ENCODE measurements at regions not wholly inside any gene's neighbourhood (a gene's known extent, or its start where the extent isn't known, plus 50 kb on each side); places are given as distances from the start of the nearest gene placed in this dataset.
"Not testable (repeated sequence)": the region's sequence is repeated elsewhere in the genome, so short reads cannot be mapped to it uniquely, and the experiment has no call there.

GRCh38 chr21:39082656-39083376 is 100.4 kb downstream of the PSMG1 start:
- no peak for DNase-seq (ENCODE audit: low spot score)

DNA sequence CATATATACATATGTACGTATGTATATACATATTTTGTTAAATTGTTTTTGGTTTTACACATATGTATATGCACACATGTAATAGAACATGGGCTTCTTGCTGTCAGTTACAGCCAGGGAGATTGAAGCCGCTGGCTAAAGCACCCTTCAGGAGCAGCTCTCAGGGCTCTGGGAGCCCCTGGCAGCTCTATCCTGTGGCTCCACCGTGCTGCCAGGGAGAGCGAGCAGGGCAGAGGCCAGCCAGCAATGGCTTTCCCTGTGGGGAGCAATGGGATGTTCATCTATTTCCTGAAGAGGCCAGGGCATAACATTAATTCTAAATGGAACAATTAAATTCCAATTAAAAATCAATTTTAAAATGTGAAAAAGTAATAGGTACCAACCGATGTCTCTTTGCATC is 102.9 kb downstream of the PSMG1 start:
- DNase-seq (ENCODE audit: low spot score) = no peak

DNA sequence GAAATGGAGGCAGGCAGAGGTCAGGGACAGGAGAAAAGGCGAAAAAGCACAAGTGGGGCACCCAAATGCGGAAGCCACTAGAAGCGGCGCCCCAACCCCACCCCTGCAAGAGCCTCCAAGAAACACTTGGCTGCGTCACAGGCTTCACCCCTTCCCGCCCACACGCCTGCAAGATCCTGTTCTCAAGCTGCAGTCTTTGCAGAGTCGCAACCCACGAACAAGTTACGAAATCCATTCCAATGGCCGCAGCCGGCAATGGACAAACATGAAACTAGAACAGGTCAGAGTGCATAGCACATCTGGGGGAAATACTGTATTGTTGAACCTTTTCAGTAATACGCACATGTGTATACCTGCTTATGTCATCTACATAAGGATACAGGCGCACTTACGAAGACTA is 103.6 kb downstream of the PSMG1 start:
- no peak for DNase-seq (ENCODE audit: low spot score)

DNA sequence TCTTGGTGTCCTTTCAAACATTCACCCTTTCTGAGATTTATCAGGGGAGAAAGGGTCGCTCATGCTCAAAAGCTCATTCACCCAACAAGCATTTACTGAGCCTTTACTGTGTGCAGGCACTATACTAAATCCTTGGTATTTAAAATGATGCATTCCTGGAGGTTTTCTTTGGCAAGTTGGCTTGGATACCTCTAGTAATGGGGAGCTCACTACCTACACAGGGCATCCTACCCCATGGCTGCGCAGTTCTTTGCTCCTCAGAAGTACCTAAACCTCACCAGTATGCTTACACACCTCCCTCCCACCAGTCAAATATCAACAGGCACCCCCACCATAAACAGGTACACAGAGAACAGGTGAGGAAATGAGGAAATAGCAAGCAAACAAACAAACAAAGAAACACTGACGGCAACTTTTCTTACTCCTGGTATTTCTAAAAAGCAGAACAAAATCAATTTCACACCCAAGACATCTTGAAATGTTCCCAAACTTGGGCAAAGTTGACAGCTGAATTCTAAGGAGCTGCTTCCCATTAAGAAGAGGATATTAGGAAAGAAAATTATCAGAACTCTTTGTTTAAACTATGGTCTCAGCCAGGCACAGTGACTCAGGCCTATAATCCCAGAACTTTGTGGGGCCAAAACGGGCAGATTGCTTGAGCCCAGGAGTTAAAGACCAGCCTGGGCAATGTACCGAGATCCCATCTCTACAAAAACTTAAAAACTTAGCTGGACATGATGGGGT is 104.8 kb downstream of the PSMG1 start:
- no peak for DNase-seq (ENCODE audit: low spot score)

DNA sequence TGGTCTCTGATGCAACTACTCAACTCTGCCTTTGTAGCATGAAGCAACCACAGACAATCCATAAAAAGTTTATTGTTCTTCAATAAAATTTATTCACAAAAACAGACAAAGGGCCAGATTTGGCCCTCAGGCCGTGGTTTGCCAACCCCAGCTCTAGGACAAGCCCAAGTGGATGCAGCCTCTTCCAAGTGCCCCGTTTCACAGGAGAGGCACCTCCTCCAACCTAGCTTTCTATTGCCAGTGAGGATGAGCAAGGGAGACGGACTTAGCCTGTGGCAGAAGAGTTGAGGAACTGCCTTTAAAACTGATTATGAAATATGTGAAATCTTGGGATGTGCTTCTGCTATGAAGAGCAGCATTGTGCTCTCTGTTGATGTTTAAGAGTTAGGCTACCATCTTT is 105.4 kb downstream of the PSMG1 start:
- no peak for DNase-seq (ENCODE audit: low spot score)

DNA sequence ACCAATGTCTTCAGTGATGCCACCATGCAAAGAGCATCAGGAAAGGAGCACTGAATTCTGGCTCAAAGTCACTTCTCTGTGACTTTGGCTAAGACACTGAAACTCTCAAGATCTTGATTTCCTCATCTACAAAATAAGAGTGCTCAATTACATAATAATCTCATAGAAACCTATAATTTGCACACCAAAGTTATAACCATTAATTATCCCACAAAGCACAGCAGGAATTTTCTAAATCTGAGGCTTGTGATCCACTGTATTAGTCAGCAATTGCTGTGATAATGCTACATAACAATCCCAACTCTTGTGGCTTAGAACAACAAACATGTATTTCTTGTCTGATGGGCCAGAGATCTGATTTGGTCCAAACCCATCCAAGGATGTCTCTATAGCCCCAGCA is 108.7 kb downstream of the PSMG1 start:
- DNase-seq (ENCODE audit: low spot score) = no peak

- no peak for DNase-seq (ENCODE audit: low spot score)
These were observed 109.5 kb downstream of the PSMG1 start for GRCh38 chr21:39073717-39074116.

DNA sequence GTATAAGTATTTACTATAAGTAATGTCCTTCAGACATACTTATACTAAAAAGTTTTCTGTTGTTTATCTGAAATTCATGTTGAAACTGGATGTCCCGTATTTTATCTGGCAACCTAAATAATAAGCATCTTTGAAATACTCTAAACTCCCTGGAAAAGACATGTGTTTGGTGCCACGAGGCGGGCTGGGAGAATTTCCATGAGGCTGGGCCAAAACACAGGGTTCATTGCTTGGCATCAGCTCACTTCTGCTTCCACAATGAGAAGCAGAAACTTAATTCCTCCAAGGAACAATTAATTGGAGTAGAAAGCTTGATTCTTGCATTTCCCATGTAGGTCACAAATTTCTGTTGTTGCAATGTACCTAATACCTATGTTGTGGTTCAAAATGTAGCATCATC is 110.2 kb downstream of the PSMG1 start:
- DNase-seq (ENCODE audit: low spot score) = no peak

- DNase-seq (ENCODE audit: low spot score) = no peak
These were observed 110.8 kb downstream of the PSMG1 start for GRCh38 chr21:39072468-39072867.

GRCh38 chr21:39071623-39072214 is 111.5 kb downstream of the PSMG1 start:
- no peak for DNase-seq (ENCODE audit: low spot score)

- DNase-seq (ENCODE audit: low spot score) = not testable (repeated sequence)
These were observed 113.4 kb downstream of the PSMG1 start for GRCh38 chr21:39069856-39070255.

- DNase-seq (ENCODE audit: low spot score) = no peak
These were observed 116.1 kb downstream of the PSMG1 start for GRCh38 chr21:39066829-39067780.

DNA sequence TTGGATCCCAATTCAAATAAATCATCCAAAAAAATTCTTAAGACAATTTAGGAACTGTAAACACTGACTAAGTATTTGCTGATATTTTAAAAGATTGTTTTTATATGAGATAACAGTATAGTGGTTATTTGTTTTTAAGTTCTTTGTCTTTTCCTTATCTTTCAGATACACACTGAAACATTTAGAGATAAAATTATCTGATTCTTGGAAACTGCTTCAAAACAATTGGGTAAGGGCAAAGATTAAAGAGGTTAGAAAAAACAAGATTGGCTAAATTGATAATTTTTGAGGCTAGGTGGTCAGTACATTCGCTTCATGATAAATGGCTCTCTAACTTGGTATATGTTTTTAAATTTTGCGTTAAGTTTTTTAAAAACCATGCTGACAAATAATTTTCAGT is 117.3 kb downstream of the PSMG1 start:
- DNase-seq (ENCODE audit: low spot score) = no peak

GRCh38 chr21:39064325-39065012 is 118.8 kb downstream of the PSMG1 start:
- DNase-seq (ENCODE audit: low spot score) = no peak

DNA sequence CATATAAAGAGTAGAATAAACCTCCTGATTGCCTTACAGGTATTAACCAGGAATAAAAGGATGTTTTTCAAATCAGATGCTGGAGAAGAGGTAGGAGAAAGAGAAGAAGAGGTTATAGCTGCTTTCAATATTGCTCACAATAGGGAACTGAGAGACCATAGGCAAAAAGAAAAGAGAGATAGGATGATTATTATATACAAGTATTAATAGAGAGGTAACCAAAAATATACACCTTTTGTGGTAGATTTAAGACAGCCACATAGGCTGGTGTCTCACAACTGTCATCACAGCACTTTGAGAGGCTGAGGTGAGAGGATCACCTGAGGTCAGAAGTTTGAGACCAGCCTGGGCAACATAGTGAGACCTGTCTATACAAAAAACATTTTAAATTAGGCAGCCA is 119.7 kb downstream of the PSMG1 start:
- DNase-seq (ENCODE audit: low spot score) = no peak

- DNase-seq (ENCODE audit: low spot score) = no peak
These were observed 121.1 kb downstream of the PSMG1 start for GRCh38 chr21:39062196-39062595.

DNA sequence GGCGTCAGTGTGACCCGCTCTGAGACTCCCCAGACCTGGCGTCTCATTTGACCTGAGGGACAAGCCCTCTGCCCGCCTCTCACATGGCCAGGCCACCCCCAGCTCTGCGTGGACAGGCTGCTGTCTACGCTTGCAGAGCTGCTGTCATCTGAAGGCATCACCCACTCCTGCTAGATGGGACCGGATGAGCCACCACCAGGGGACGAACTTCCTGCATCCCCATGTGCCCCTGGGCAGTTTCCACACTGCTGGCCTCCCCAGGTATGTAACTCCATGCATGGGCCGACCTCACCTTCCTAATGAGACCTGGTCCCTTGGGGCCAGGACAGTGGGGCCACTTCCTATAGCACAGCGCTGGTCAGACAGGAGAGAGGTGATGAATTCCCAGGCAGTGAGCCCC is 121.5 kb downstream of the PSMG1 start:
- DNase-seq (ENCODE audit: low spot score) = no peak

- DNase-seq (ENCODE audit: low spot score) = no peak
These were observed 122.7 kb downstream of the PSMG1 start for GRCh38 chr21:39060485-39061083.

DNA sequence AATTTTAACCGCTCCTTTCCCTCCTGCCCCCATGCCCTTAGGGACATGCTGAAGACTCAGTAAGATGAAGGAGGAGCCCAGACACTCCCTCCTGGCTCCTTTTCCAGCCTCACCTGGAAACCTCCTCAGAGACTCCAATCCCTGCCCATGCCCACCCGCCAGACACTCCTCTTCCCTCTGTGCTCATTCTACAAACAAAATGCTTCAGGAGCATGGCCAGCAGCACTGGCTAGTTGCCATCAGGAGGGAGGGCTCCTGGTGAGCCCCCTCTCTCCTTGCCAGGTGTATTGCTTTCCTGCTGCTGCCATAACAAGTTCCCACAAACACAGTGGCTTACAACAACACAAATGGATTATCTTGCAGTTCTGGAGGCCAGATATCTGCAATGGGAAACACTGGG is 126.1 kb downstream of the PSMG1 start:
- no peak for DNase-seq (ENCODE audit: low spot score)

DNA sequence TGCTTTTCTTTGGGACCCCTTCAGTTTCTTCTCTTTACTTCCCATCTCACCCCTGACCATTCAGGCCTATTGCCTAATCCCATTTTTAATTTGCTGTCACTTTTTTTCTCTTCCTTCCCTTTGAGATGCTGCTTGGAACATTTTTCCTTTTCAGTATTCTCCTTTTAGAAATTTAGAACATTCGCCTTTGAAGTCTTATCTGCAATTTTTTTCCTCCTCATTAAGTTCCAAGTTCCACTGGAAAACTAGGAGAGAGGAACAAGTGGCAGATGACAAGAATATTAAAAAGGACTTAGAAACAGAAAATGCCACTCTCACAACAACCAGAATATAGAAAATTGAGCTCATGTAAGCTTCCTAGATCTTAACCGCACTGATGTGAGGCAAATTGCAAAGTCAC is 126.6 kb downstream of the PSMG1 start:
- no peak for DNase-seq (ENCODE audit: low spot score)

DNA sequence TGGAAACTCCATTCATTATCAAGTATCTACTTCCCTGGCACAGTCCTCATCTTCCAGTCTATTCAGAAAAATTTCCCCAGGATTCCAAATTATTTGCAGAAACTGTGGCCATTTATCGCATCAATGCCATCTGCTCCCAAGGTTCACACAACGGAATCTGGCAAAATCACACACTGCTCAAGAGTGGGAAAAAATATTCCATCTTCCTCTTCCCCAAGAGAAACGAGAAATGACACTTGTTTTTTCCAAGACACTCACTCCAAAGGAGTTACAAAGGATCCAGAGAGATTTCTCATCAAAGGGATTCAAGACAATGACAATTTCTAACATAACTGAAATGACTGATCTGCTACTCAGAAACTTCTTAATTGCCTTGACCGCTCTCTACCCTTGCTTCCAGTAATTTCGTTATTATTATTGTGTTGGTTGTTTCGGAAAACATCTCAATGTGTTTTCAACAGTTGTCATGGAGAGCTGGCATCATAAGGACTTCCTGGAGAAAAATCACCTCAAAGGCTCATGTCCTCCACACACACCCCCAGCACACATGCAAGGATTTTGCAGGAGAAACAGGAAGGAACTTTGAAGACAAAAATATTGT is 128.0 kb downstream of the PSMG1 start:
- no peak for DNase-seq (ENCODE audit: low spot score)

Data from GM03348 (cell line).